ENCODE measurements at regions not wholly inside any gene's neighbourhood (a gene's known extent, or its start where the extent isn't known, plus 50 kb on each side); places are given as distances from the start of the nearest gene placed in this dataset.

DNA sequence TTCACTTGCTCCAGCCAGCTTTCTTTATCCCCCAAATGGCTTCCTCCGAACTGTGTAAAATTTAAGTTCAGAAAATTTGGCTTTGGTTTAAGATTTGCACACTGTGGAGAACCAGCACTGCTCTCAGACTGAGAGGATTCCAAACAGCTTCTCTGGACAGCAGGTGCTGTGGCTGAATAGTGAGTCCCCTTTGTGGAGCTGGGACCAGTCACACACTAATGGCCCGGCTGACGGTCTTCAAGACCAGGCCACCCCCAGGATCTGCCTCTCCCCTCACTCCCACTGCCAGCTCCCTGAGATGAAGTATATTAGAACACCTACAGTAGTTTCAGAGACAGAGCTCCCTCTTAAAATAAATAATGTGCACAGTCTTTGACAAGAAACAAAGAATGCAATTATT is 267.3 kb downstream of the BCAT1 start:
- DNase-seq (ENCODE audit: low read depth in 1 of 2, low spot score in 1 of 2) = no peak
- H3K4me3 ChIP-seq (replicated peaks; ENCODE audit: insufficient read depth, low read length) = no peak overlapping the region
- H3K27me3 ChIP-seq (ENCODE audit: insufficient read depth, poor library complexity, severe bottlenecking) = peaks cover 3% of the 10 kb centered on the region
- H3K27ac ChIP-seq (replicated peaks) = no peak overlapping the region
- TF ChIP-seq, protein P1, sequence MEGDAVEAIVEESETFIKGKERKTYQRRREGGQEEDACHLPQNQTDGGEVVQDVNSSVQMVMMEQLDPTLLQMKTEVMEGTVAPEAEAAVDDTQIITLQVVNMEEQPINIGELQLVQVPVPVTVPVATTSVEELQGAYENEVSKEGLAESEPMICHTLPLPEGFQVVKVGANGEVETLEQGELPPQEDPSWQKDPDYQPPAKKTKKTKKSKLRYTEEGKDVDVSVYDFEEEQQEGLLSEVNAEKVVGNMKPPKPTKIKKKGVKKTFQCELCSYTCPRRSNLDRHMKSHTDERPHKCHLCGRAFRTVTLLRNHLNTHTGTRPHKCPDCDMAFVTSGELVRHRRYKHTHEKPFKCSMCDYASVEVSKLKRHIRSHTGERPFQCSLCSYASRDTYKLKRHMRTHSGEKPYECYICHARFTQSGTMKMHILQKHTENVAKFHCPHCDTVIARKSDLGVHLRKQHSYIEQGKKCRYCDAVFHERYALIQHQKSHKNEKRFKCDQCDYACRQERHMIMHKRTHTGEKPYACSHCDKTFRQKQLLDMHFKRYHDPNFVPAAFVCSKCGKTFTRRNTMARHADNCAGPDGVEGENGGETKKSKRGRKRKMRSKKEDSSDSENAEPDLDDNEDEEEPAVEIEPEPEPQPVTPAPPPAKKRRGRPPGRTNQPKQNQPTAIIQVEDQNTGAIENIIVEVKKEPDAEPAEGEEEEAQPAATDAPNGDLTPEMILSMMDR (IDR thresholded peaks at IDR 0.05; ENCODE audit: insufficient read depth, low read length) = no peak
- no peak for TF ChIP-seq POLR2AphosphoS5 (IDR thresholded peaks at IDR 0.05; ENCODE audit: low read depth)
- TF ChIP-seq SPI1 (IDR thresholded peaks at IDR 0.05; ENCODE audit: borderline replicate concordance, low read depth) = no peak
- TF ChIP-seq, protein P2, sequence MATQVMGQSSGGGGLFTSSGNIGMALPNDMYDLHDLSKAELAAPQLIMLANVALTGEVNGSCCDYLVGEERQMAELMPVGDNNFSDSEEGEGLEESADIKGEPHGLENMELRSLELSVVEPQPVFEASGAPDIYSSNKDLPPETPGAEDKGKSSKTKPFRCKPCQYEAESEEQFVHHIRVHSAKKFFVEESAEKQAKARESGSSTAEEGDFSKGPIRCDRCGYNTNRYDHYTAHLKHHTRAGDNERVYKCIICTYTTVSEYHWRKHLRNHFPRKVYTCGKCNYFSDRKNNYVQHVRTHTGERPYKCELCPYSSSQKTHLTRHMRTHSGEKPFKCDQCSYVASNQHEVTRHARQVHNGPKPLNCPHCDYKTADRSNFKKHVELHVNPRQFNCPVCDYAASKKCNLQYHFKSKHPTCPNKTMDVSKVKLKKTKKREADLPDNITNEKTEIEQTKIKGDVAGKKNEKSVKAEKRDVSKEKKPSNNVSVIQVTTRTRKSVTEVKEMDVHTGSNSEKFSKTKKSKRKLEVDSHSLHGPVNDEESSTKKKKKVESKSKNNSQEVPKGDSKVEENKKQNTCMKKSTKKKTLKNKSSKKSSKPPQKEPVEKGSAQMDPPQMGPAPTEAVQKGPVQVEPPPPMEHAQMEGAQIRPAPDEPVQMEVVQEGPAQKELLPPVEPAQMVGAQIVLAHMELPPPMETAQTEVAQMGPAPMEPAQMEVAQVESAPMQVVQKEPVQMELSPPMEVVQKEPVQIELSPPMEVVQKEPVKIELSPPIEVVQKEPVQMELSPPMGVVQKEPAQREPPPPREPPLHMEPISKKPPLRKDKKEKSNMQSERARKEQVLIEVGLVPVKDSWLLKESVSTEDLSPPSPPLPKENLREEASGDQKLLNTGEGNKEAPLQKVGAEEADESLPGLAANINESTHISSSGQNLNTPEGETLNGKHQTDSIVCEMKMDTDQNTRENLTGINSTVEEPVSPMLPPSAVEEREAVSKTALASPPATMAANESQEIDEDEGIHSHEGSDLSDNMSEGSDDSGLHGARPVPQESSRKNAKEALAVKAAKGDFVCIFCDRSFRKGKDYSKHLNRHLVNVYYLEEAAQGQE (IDR thresholded peaks at IDR 0.05; ENCODE audit: insufficient replicate concordance, low read depth) = no peak
- TF ChIP-seq GABPA (IDR thresholded peaks at IDR 0.05; ENCODE audit: low read depth) = no peak

DNA sequence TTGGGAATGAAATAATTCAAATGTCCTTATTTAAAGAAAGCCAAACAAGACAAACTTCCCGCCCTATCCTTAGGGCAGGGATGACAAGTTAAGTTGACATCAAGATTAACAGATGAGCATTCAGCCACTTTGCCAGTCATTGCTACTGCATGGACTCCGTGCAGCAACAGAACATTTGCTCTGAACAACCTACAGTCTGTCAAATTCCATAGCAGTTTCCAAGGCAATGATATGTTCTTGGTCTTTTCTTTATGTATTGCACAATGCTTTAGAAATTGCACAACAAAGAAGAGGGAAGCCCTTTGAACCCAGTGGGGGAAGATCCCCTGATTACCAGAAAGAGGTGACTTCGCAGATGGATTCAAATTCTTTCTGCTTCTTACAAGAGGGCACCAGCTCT is 269.8 kb downstream of the BCAT1 start:
- TF ChIP-seq, protein P2 (IDR thresholded peaks at IDR 0.05; ENCODE audit: insufficient replicate concordance, low read depth) = no peak
- TF ChIP-seq SPI1 (IDR thresholded peaks at IDR 0.05; ENCODE audit: borderline replicate concordance, low read depth) (no peak), GABPA (IDR thresholded peaks at IDR 0.05; ENCODE audit: low read depth) (no peak), POLR2AphosphoS5 (IDR thresholded peaks at IDR 0.05; ENCODE audit: low read depth) (no peak)
- TF ChIP-seq, protein P1 (IDR thresholded peaks at IDR 0.05; ENCODE audit: insufficient read depth, low read length) = no peak
- H3K27me3 ChIP-seq (ENCODE audit: insufficient read depth, poor library complexity, severe bottlenecking) = no peaks in the 10 kb centered on the region
- no peak overlapping the region for H3K27ac ChIP-seq (replicated peaks)
- no peak overlapping the region for H3K4me3 ChIP-seq (replicated peaks; ENCODE audit: insufficient read depth, low read length)
- DNase-seq (ENCODE audit: low read depth in 1 of 2, low spot score in 1 of 2) = peak in 1 of 2 experiments; percentile 2

DNA sequence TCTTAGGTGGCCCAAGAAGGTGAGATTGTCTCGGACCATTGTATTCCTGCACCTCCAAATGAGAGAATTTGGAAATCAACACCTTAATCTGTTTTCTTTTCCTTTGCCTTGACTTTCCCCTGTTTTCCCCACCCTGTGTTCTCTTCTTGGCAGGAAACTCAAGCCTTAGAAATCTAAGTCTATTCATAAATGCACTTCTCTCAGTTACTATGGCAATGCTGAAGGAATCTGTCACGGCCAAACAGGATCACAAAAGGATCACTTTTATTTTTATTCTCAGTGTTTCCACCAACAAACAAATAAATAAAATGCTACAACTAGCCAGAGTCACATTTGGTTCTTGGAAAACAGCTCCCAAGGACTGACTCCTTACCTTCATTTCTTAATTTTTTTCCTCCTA is 270.5 kb downstream of the BCAT1 start:
- no peaks in the 10 kb centered on the region for H3K27me3 ChIP-seq (ENCODE audit: insufficient read depth, poor library complexity, severe bottlenecking)
- TF ChIP-seq GABPA (IDR thresholded peaks at IDR 0.05; ENCODE audit: low read depth) (no peak), POLR2AphosphoS5 (IDR thresholded peaks at IDR 0.05; ENCODE audit: low read depth) (no peak), SPI1 (IDR thresholded peaks at IDR 0.05; ENCODE audit: borderline replicate concordance, low read depth) (no peak)
- TF ChIP-seq, protein P1 (IDR thresholded peaks at IDR 0.05; ENCODE audit: insufficient read depth, low read length) = no peak
- TF ChIP-seq, protein P2 (IDR thresholded peaks at IDR 0.05; ENCODE audit: insufficient replicate concordance, low read depth) = no peak
- no peak overlapping the region for H3K4me3 ChIP-seq (replicated peaks; ENCODE audit: insufficient read depth, low read length)
- H3K27ac ChIP-seq (replicated peaks) = no peak overlapping the region
- DNase-seq (ENCODE audit: low read depth in 1 of 2, low spot score in 1 of 2) = no peak
